ENCODE measurements at regions not wholly inside any gene's neighbourhood (a gene's known extent, or its start where the extent isn't known, plus 50 kb on each side); places are given as distances from the start of the nearest gene placed in this dataset.

DNA sequence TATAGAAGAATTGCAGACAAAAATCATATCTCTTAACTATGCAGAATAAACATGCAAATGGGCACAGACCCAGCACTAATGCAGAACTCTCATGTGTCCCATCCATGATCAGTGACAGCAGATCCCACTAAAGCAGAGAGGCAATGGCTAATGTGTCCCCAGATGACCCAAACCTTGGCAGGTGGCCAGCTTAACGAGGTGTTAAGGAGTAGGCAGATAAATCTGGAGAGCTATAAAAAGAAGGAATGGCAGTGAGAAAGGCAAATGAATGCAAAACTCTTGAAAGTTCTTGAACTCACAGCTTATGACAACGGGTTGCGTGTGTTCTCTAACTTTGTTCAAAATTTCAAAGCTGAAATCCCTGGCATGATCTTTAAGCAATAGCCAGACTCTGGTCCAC, 265.4 kb downstream of the RASEF start:
- TF ChIP-seq POLR2A (IDR thresholded peaks at IDR 0.05) (no peak), CTCF (IDR thresholded peaks at IDR 0.05) (no peak)

All from lower leg skin (tissue), 3 donors.